SK-N-SH (cell line): ENCODE measurements at regions not wholly inside any gene's neighbourhood (a gene's known extent, or its start where the extent isn't known, plus 50 kb on each side); places are given as distances from the start of the nearest gene placed in this dataset.

Experiments
- CTCF ChIA-PET: fragments of 300-600, 350-600 bp; formaldehyde crosslinking; extraction: SDS; loops from one replicate; lab custom pipeline; 2021; lab: Yijun Ruan, JAX
- POLR2A ChIA-PET: fragments of 350-600 bp; sonication (Branson Sonifier 250); formaldehyde crosslinking; extraction: SDS; loops from one replicate; lab custom pipeline; 2020; ENCODE audit warnings: antibody characterized with exemption, inconsistent platforms; lab: Yijun Ruan, JAX
- DNase-seq: peaks from one replicate; pipeline ENCODE4 v3.0.0; 2012
- H2AFZ ChIP-seq: fragments of 200-600 bp; sonication (generic); 2 replicates; pipeline ENCODE4 v1.8.1; 2016; ENCODE audit warnings: antibody characterized with exemption, mild to moderate bottlenecking, low read depth
- H3F3A ChIP-seq: fragments of 200-600 bp; sonication (generic); replicated peaks from 2 replicates; pipeline ENCODE3; 2016; ENCODE audit warnings: antibody characterized with exemption, mild to moderate bottlenecking; ENCODE audit not compliant: insufficient read depth
- H3K27ac ChIP-seq, 2 experiments: fragments of 200-500 bp in 1 of 2; fragments of 200-600 bp in 1 of 2; sonication (Bioruptor generic) in 1 of 2; sonication (generic), shearing (Covaris generic) in 1 of 2; 2 replicates each; pipeline versions ENCODE4 v1.5.1 to v1.6.1; 2014 to 2016; ENCODE audit warnings: low read depth in 2 of 2, inconsistent platforms in 1 of 2, low read length in 1 of 2, mild to moderate bottlenecking in 1 of 2, mixed read lengths in 1 of 2
- H3K27me3 ChIP-seq: fragments of 200-600 bp; sonication (generic), shearing (Covaris generic); 2 replicates; pipeline ENCODE4 v1.6.1; 2016; ENCODE audit warnings: mixed run types; ENCODE audit not compliant: insufficient read depth
- H3K36me3 ChIP-seq, 2 experiments: fragments of 200-500 bp in 1 of 2; fragments of 200-600 bp in 1 of 2; sonication (Bioruptor generic) in 1 of 2; sonication (generic) in 1 of 2; replicated peaks in 1 of 2; 2 replicates each; pipeline versions ENCODE3 to v1.5.1; 2014 to 2016; ENCODE audit warnings: low read length in 1 of 2, mild to moderate bottlenecking in 1 of 2; ENCODE audit not compliant: insufficient read depth in 2 of 2, control insufficient read depth in 1 of 2
- H3K4me1 ChIP-seq, 2 experiments: fragments of 200-500 bp in 1 of 2; fragments of 200-600 bp in 1 of 2; sonication (Bioruptor generic) in 1 of 2; sonication (generic), shearing (Covaris generic) in 1 of 2; 2 replicates each; pipeline versions ENCODE4 v1.5.1 to v1.6.1; 2014 to 2016; ENCODE audit warnings: low read depth in 1 of 2, low read length in 1 of 2, mixed run types in 1 of 2; ENCODE audit not compliant: insufficient read depth in 2 of 2, control insufficient read depth in 1 of 2
- H3K4me2 ChIP-seq: fragments of 200-600 bp; sonication (generic), shearing (Covaris generic); 2 replicates; pipeline ENCODE4 v1.6.1; 2017; ENCODE audit warnings: mixed run types
- H3K4me3 ChIP-seq, 2 experiments: fragments of 200-500 bp in 1 of 2; fragments of 200-600 bp in 1 of 2; sonication (Bioruptor generic) in 1 of 2; sonication (generic), shearing (Covaris generic) in 1 of 2; 2 replicates each; pipeline versions ENCODE4 v1.5.1 to v1.8.1; 2014 to 2016; ENCODE audit warnings: low read depth in 2 of 2, inconsistent platforms in 1 of 2, low read length in 1 of 2, mild to moderate bottlenecking in 1 of 2, mixed read lengths in 1 of 2, moderate library complexity in 1 of 2
- H3K79me2 ChIP-seq: fragments of 200-600 bp; sonication (generic); 2 replicates; pipeline ENCODE4 v1.8.1; 2017; ENCODE audit warnings: mild to moderate bottlenecking; ENCODE audit not compliant: insufficient read depth
- H3K9ac ChIP-seq: fragments of 200-600 bp; sonication (generic); 2 replicates; pipeline ENCODE4 v1.6.1; 2017; ENCODE audit warnings: mixed run types
- H3K9me2 ChIP-seq: fragments of 200-600 bp; sonication (generic); 2 replicates; pipeline ENCODE4 v1.6.1; 2017; ENCODE audit warnings: mixed run types
- H3K9me3 ChIP-seq: fragments of 200-600 bp; sonication (generic); 2 replicates; pipeline ENCODE4 v1.6.1; 2017; ENCODE audit warnings: mixed run types, mild to moderate bottlenecking, moderate library complexity
- H4K20me1 ChIP-seq: fragments of 200-600 bp; sonication (generic); 2 replicates; pipeline ENCODE4 v1.6.1; 2017; ENCODE audit warnings: mild to moderate bottlenecking, mixed run types; ENCODE audit not compliant: insufficient read depth
- CHD2 ChIP-seq: fragments of 150-350 bp; IDR thresholded peaks from 2 replicates; pipeline ENCODE4 v1.6.1; 2018; ENCODE audit warnings: low read length; ENCODE audit not compliant: partially characterized antibody
- EP300 ChIP-seq, 2 experiments: IDR thresholded peaks; 2 replicates each; pipeline versions ENCODE4 v1.4.0 to v1.6.1; 2012; ENCODE audit warnings: borderline replicate concordance in 1 of 2, low read depth in 1 of 2, low read length in 1 of 2
- EZH2phosphoT487 ChIP-seq: fragments of 200-600 bp; sonication (generic); IDR thresholded peaks from 2 replicates; pipeline ENCODE4 v1.6.1; 2017; ENCODE audit warnings: low read depth, mixed run types, mild to moderate bottlenecking, antibody characterized with exemption, moderate library complexity, borderline replicate concordance
- FOXJ3 ChIP-seq: sonication (generic); formaldehyde crosslinking; IDR thresholded peaks from 2 replicates; pipeline ENCODE4 v1.5.1; 2020; ENCODE audit warnings: mild to moderate bottlenecking, missing genetic modification reagents
- GATA2 ChIP-seq: sonication (generic); formaldehyde crosslinking; IDR thresholded peaks from 2 replicates; pipeline ENCODE4 v1.5.0; 2020; ENCODE audit warnings: mild to moderate bottlenecking, missing genetic modification reagents
- JUND ChIP-seq: IDR thresholded peaks from 2 replicates; pipeline ENCODE4 v1.4.0; 2012
- MEF2A ChIP-seq: IDR thresholded peaks from 2 replicates; pipeline ENCODE4 v1.4.0; 2012; ENCODE audit warnings: low read depth, borderline replicate concordance
- MXI1 ChIP-seq: IDR thresholded peaks from 2 replicates; pipeline ENCODE4 v1.6.1; 2012; ENCODE audit warnings: mild to moderate bottlenecking, low read depth, low read length, improper control_type of control experiment
- NRF1 ChIP-seq: IDR thresholded peaks from 2 replicates; pipeline ENCODE4 v1.6.1; 2012; ENCODE audit warnings: low read depth, mild to moderate bottlenecking, low read length
- PBX3 ChIP-seq: IDR thresholded peaks from 2 replicates; pipeline ENCODE4; 2012
- RCOR1 ChIP-seq: fragments of 150-350 bp; IDR thresholded peaks from 2 replicates; pipeline ENCODE4 v1.6.1; 2017; ENCODE audit warnings: antibody characterized with exemption, low read length
- RFX5 ChIP-seq: IDR thresholded peaks from 2 replicates; pipeline ENCODE4 v1.6.1; 2012; ENCODE audit warnings: mild to moderate bottlenecking, improper control_type of control experiment, low read length
- RXRA ChIP-seq: IDR thresholded peaks from 2 replicates; pipeline ENCODE4 v1.4.0; 2012; ENCODE audit warnings: low read depth, mild to moderate bottlenecking, borderline replicate concordance
- SMC3 ChIP-seq: IDR thresholded peaks from 2 replicates; pipeline ENCODE4 v1.6.1; 2012; ENCODE audit warnings: low read depth, low read length, improper control_type of control experiment
- TAF1 ChIP-seq: IDR thresholded peaks from 2 replicates; pipeline ENCODE4 v1.6.1; 2012; ENCODE audit warnings: low read depth, mild to moderate bottlenecking, low read length, moderate library complexity, borderline replicate concordance
- TCF12 ChIP-seq: IDR thresholded peaks from 2 replicates; pipeline ENCODE4 v1.4.0; 2012
- USF1 ChIP-seq: IDR thresholded peaks from 2 replicates; pipeline ENCODE4 v1.4.0; 2012; ENCODE audit warnings: low read depth, borderline replicate concordance
- YY1 ChIP-seq: IDR thresholded peaks from 2 replicates; pipeline ENCODE4 v1.4.0; 2012; ENCODE audit warnings: low read depth, mild to moderate bottlenecking
- ZBTB33 ChIP-seq: IDR thresholded peaks from 2 replicates; pipeline ENCODE4 v1.4.0; 2012; ENCODE audit warnings: low read depth, borderline replicate concordance
- WGBS: methylation state at CpG from one replicate; pipeline ENCODE4 v1.1.6; 2017; ENCODE audit warnings: low lambda C conversion rate; 5-methylcytosine and 5-hydroxymethylcytosine counted together

GRCh38 chr9:82670000-82670399 is 392.9 kb downstream of the RASEF start:
- Histone ChIP-seq H3K27ac (no peak overlapping the region), H3K4me3 (no peak overlapping the region), H3K9me2 (no peaks in the 10 kb centered on the region)
- POLR2A ChIA-PET = no interaction called here
- CTCF ChIA-PET = no interaction called here
- TF ChIP-seq GATA2 (CRISPR knock-in tag) = peak; percentile 67
- no peak for TF ChIP-seq YY1
- TF ChIP-seq CHD2 = no peak
- TF ChIP-seq RXRA = no peak
- no peak for TF ChIP-seq EP300 (IDR thresholded peaks at IDR 0.05; ENCODE audit: borderline replicate concordance in 1 of 2, low read depth in 1 of 2, low read length in 1 of 2)
- TF ChIP-seq ZBTB33 = no peak
- no peak for TF ChIP-seq MEF2A
- no peak for TF ChIP-seq NRF1
- TF ChIP-seq TCF12 = no peak
- TF ChIP-seq MXI1 = no peak
- 0 out of 2 replicates have a peak, but pooled peaks have one; percentile 4 for TF ChIP-seq RCOR1
- no peak for TF ChIP-seq USF1
- TF ChIP-seq FOXJ3 (CRISPR knock-in tag) = peak; percentile 38; the same call in 1 of the 2 replicates
- no peak for TF ChIP-seq PBX3
- TF ChIP-seq, all 33 proteins: peak for 3
- no peaks in the 10 kb centered on the region for H4K20me1 ChIP-seq
- peak; percentile 9 for DNase-seq
- H3K9ac ChIP-seq = no peak overlapping the region
- no peaks in the 10 kb centered on the region for H3K79me2 ChIP-seq
- H2AFZ ChIP-seq = no peak overlapping the region
- 47% methylated on average over 3 of the region's 3 CpGs for WGBS
- H3K4me2 ChIP-seq = no peak overlapping the region
- H3K9me3 ChIP-seq = no peaks in the 10 kb centered on the region
- H3K4me1 ChIP-seq = peaks cover 0 to 9% of the 10 kb centered on the region in 2 experiments; a peak in 2 of 4 replicates
- no peaks in the 10 kb centered on the region for H3K27me3 ChIP-seq
- no peaks in the 10 kb centered on the region for H3F3A ChIP-seq
- H3K36me3 ChIP-seq = no peaks in the 10 kb centered on the region

- Histone ChIP-seq H4K20me1 (no peaks in the 10 kb centered on the region), H3K79me2 (no peaks in the 10 kb centered on the region), H3K4me1 (peaks cover 0 to 9% of the 10 kb centered on the region in 2 experiments; a peak in 2 of 4 replicates), H3K9me3 (no peaks in the 10 kb centered on the region)
- ChIA-PET POLR2A (no interaction called here), CTCF (no interaction called here)
- no peak for DNase-seq
- TF ChIP-seq RFX5 (no peak), JUND (no peak), PBX3 (no peak), USF1 (no peak), NRF1 (no peak), SMC3 (no peak), EZH2phosphoT487 (no peak), TAF1 (no peak), CHD2 (no peak), FOXJ3 (CRISPR knock-in tag) (no peak), MXI1 (no peak)
- TF ChIP-seq, all 33 proteins: peak for 0
- Histone ChIP-seq H3K36me3 (no peaks in the 10 kb centered on the region), H3K27me3 (no peaks in the 10 kb centered on the region), H3K27ac (no peak overlapping the region), H3K9ac (no peak overlapping the region), H3K4me2 (no peak overlapping the region), H3K4me3 (no peak overlapping the region), H3F3A (no peaks in the 10 kb centered on the region), H3K9me2 (no peaks in the 10 kb centered on the region), H2AFZ (no peak overlapping the region)
- 14% methylated on average over 1 of the region's 1 CpG for WGBS
Measured at GRCh38 chr9:82670726-82671125, 392.2 kb downstream of the RASEF start.
